ENCODE measurements at regions not wholly inside any gene's neighbourhood (a gene's known extent, or its start where the extent isn't known, plus 50 kb on each side); places are given as distances from the start of the nearest gene placed in this dataset.
"Not testable (repeated sequence)": the region's sequence is repeated elsewhere in the genome, so short reads cannot be mapped to it uniquely, and the experiment has no call there.

GRCh38 chr16:29355339-29356059 is 51.0 kb downstream of the NPIPB11 start:
- H3K4me1 ChIP-seq (ENCODE audit: control insufficient read depth, insufficient read depth, low read length); H3K36me3 ChIP-seq (ENCODE audit: control insufficient read depth, insufficient read depth, low read length); H3K27ac ChIP-seq (ENCODE audit: low read length); H3K27me3 ChIP-seq (ENCODE audit: control insufficient read depth, insufficient read depth, low read length); DNase-seq; H3K9me3 ChIP-seq (replicated peaks; ENCODE audit: control insufficient read depth, low read depth, low read length); H3K4me3 ChIP-seq (ENCODE audit: low read length): not testable (repeated sequence)
- WGBS (ENCODE audit: insufficient coverage) = 98% methylated on average over 6 of the region's 23 CpGs

DNA sequence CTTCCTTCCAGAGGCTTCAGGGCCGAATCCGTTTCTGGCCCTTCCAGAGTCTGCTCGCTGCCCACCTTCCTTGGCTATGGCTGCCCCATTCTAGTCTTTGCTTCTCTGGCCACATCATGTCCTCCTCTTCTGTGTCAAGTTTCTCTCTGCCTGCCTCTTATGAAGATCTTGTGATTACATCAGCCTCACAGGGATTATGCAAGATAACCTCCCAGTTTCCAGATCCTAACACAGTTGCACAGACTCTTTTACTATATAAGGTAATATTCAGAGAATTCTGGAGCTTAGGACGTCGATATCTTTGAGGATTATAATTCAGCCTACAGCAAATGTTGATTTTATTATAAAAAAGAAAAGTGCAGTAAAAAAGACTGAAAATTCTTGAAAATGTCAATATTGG is 52.1 kb downstream of the NPIPB11 start:
- H3K9me3 ChIP-seq (replicated peaks; ENCODE audit: control insufficient read depth, low read depth, low read length); DNase-seq; H3K27ac ChIP-seq (ENCODE audit: low read length); H3K36me3 ChIP-seq (ENCODE audit: control insufficient read depth, insufficient read depth, low read length); H3K4me3 ChIP-seq (ENCODE audit: low read length); H3K4me1 ChIP-seq (ENCODE audit: control insufficient read depth, insufficient read depth, low read length); H3K27me3 ChIP-seq (ENCODE audit: control insufficient read depth, insufficient read depth, low read length): not testable (repeated sequence)
- no CpG with 5 or more reads among the region's 5 CpGs for WGBS (ENCODE audit: insufficient coverage)

- not testable (repeated sequence) for H3K4me3 ChIP-seq (ENCODE audit: low read length); H3K9me3 ChIP-seq (replicated peaks; ENCODE audit: control insufficient read depth, low read depth, low read length); H3K27me3 ChIP-seq (ENCODE audit: control insufficient read depth, insufficient read depth, low read length); H3K27ac ChIP-seq (ENCODE audit: low read length); DNase-seq; H3K4me1 ChIP-seq (ENCODE audit: control insufficient read depth, insufficient read depth, low read length); H3K36me3 ChIP-seq (ENCODE audit: control insufficient read depth, insufficient read depth, low read length)
- no CpG with 5 or more reads among the region's 2 CpGs for WGBS (ENCODE audit: insufficient coverage)
Observed at GRCh38 chr16:29352617-29352999, 53.9 kb downstream of the NPIPB11 start.

DNA sequence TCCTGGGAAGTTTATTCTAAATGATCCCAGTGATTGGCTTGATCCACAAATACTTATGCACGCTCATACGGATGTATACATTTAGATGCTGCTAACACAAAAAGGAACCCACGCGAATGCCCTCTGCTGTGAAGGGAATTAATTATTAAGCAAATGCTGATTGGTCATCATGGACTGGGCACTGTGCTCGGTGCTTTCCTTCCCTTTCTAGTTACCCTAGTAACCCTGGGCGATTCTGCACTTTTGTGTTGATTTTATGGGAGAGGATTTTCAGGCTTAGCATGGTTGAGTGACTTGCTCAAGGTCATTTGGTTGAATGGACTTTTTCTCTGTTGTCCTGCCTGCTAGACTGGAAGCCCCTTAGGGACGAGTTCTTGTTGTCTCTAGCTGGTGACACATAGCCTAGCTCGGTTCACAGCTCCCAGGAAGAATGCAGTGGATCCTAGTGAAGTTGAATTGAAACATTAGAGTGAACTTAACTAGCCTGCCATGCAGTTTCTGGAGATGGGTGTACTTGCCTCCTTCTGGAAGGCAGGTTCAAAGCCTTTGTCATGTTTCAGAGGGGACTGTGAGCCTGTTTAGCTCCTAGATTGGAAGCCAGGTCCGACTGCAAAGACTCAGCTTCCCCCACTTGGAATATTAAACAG is 54.4 kb downstream of the NPIPB11 start:
- no CpG with 5 or more reads among the region's 9 CpGs for WGBS (ENCODE audit: insufficient coverage)
- H3K4me1 ChIP-seq (ENCODE audit: control insufficient read depth, insufficient read depth, low read length); H3K27ac ChIP-seq (ENCODE audit: low read length); H3K27me3 ChIP-seq (ENCODE audit: control insufficient read depth, insufficient read depth, low read length); H3K9me3 ChIP-seq (replicated peaks; ENCODE audit: control insufficient read depth, low read depth, low read length); H3K4me3 ChIP-seq (ENCODE audit: low read length); H3K36me3 ChIP-seq (ENCODE audit: control insufficient read depth, insufficient read depth, low read length); DNase-seq: not testable (repeated sequence)

DNA sequence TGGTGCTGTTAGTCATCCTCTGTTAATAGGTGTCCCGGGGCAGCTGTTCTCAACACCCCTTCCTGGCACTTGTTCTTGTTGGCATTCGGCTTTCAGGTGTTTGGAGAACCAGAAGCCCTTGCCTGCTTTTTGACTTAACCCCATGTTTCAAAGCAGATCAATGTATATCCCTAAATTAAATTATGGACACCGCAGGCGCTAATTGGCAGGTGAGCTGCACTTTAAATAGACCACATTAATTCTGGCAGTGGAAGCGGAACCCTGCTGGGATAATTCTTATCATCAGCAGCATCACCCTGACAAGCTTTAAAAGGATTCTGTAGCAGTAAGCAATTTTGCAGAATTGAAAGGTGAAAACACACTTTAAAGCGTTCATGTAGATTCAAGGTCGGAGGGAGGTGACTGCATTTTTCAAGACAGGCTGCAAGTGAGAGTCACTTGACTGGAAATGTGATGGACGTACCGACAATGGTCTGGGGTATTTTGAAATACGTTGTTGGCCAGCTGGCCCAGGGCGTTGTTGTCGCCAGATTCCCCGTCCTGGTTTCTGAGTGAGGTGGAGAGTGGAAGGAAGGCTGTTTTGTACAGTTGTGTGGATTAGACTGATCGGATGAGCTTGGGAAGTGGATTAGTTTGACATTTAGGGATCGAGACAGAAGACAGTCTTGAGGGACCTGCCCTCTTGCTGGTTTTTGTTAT is 55.1 kb downstream of the NPIPB11 start:
- not testable (repeated sequence) for DNase-seq; H3K36me3 ChIP-seq (ENCODE audit: control insufficient read depth, insufficient read depth, low read length); H3K4me1 ChIP-seq (ENCODE audit: control insufficient read depth, insufficient read depth, low read length); H3K27ac ChIP-seq (ENCODE audit: low read length); H3K27me3 ChIP-seq (ENCODE audit: control insufficient read depth, insufficient read depth, low read length); H3K4me3 ChIP-seq (ENCODE audit: low read length); H3K9me3 ChIP-seq (replicated peaks; ENCODE audit: control insufficient read depth, low read depth, low read length)
- 86% methylated on average over 2 of the region's 15 CpGs for WGBS (ENCODE audit: insufficient coverage)

- not testable (repeated sequence) for H3K4me1 ChIP-seq (ENCODE audit: control insufficient read depth, insufficient read depth, low read length); H3K27me3 ChIP-seq (ENCODE audit: control insufficient read depth, insufficient read depth, low read length); H3K27ac ChIP-seq (ENCODE audit: low read length); H3K4me3 ChIP-seq (ENCODE audit: low read length); H3K9me3 ChIP-seq (replicated peaks; ENCODE audit: control insufficient read depth, low read depth, low read length); H3K36me3 ChIP-seq (ENCODE audit: control insufficient read depth, insufficient read depth, low read length)
- 57% methylated on average over 1 of the region's 7 CpGs for WGBS (ENCODE audit: insufficient coverage)
- peak; percentile 49 for DNase-seq
Observed at GRCh38 chr16:29349966-29350365, 56.5 kb downstream of the NPIPB11 start.

DNA sequence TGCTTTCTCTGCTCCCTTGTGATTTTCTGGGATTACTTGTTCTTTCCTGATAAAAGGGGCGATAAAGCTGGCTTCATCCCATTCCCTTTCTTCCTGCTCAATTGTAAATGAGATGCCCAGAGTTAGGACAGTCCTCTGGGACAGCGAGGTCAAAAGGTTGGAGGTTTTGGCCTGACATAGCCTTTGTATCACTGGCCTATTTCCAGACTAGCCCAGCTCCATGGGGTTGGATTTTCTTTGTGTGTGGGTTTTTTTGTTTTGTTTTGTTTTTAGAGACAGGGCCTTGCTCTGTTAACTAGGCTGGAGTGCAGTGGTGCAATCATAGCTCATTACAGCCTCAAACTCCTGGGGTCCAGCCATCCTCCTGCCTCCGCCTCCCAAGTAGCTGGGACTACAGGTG is 57.8 kb downstream of the NPIPB11 start:
- H3K27ac ChIP-seq (ENCODE audit: low read length); H3K4me3 ChIP-seq (ENCODE audit: low read length); H3K4me1 ChIP-seq (ENCODE audit: control insufficient read depth, insufficient read depth, low read length); H3K36me3 ChIP-seq (ENCODE audit: control insufficient read depth, insufficient read depth, low read length); H3K27me3 ChIP-seq (ENCODE audit: control insufficient read depth, insufficient read depth, low read length); DNase-seq; H3K9me3 ChIP-seq (replicated peaks; ENCODE audit: control insufficient read depth, low read depth, low read length): not testable (repeated sequence)
- no CpG with 5 or more reads among the region's 3 CpGs for WGBS (ENCODE audit: insufficient coverage)

DNA sequence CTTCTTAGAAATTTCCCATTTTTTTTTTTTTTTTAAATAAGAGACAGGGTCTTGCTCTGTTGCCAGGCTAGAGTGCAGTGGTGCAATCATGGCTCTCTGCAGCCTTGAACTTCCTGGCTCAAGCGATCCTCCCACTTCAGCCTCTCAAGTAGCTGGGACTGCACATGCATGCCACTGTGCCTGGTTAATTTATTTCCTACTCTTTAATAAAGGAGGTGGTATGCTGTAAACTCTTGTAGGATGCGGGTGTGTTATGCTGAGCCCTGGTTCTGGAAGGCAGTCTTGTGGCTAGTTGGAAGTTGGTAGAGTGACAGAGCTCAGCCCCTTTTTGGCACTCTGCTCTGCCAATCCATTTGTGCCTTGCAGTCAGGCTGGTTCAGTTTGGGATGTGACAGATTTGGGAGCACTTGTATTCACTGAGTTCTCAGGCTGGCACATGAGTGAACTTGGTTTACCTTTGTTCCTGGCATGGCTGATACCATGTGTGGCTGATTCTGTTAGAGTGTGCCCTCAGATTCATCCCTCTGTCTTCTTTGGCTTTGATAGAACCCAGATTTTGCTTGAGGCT is 58.3 kb downstream of the NPIPB11 start:
- not testable (repeated sequence) for H3K4me3 ChIP-seq (ENCODE audit: low read length); H3K9me3 ChIP-seq (replicated peaks; ENCODE audit: control insufficient read depth, low read depth, low read length); DNase-seq; H3K36me3 ChIP-seq (ENCODE audit: control insufficient read depth, insufficient read depth, low read length); H3K4me1 ChIP-seq (ENCODE audit: control insufficient read depth, insufficient read depth, low read length); H3K27me3 ChIP-seq (ENCODE audit: control insufficient read depth, insufficient read depth, low read length); H3K27ac ChIP-seq (ENCODE audit: low read length)
- WGBS (ENCODE audit: insufficient coverage) = no CpG with 5 or more reads among the region's 2 CpGs

- H3K36me3 ChIP-seq (ENCODE audit: control insufficient read depth, insufficient read depth, low read length); H3K27me3 ChIP-seq (ENCODE audit: control insufficient read depth, insufficient read depth, low read length); H3K27ac ChIP-seq (ENCODE audit: low read length); DNase-seq; H3K9me3 ChIP-seq (replicated peaks; ENCODE audit: control insufficient read depth, low read depth, low read length); H3K4me1 ChIP-seq (ENCODE audit: control insufficient read depth, insufficient read depth, low read length); H3K4me3 ChIP-seq (ENCODE audit: low read length): not testable (repeated sequence)
- WGBS (ENCODE audit: insufficient coverage) = 60% methylated on average over 3 of the region's 7 CpGs
Observed at GRCh38 chr16:29346796-29347580, 59.5 kb downstream of the NPIPB11 start.

GRCh38 chr16:29346203-29346602 is 60.3 kb downstream of the NPIPB11 start:
- WGBS (ENCODE audit: insufficient coverage) = no CpG with 5 or more reads among the region's 2 CpGs
- not testable (repeated sequence) for H3K36me3 ChIP-seq (ENCODE audit: control insufficient read depth, insufficient read depth, low read length); H3K27me3 ChIP-seq (ENCODE audit: control insufficient read depth, insufficient read depth, low read length); H3K4me3 ChIP-seq (ENCODE audit: low read length); H3K27ac ChIP-seq (ENCODE audit: low read length); DNase-seq; H3K4me1 ChIP-seq (ENCODE audit: control insufficient read depth, insufficient read depth, low read length); H3K9me3 ChIP-seq (replicated peaks; ENCODE audit: control insufficient read depth, low read depth, low read length)

Measured in muscle of leg (tissue), 3 donors.